ENCODE measurements at regions not wholly inside any gene's neighbourhood (a gene's known extent, or its start where the extent isn't known, plus 50 kb on each side); places are given as distances from the start of the nearest gene placed in this dataset.

GRCh38 chr5:3123763-3124157 is 372.3 kb upstream of the IRX2 start:
- TF ChIP-seq, protein P1, sequence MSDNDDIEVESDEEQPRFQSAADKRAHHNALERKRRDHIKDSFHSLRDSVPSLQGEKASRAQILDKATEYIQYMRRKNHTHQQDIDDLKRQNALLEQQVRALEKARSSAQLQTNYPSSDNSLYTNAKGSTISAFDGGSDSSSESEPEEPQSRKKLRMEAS (IDR thresholded peaks at IDR 0.05): no peak
- TF ChIP-seq SP1 (IDR thresholded peaks at IDR 0.05; ENCODE audit: low read depth) (no peak), CTCF (IDR thresholded peaks at IDR 0.05 in 2 of 3, conservative IDR thresholded peaks at IDR 0.05 in 1 of 3; ENCODE audit: borderline replicate concordance in 1 of 3, insufficient read depth in 1 of 3, low read depth in 2 of 3, low read length in 2 of 3) (no peak), SRF (IDR thresholded peaks at IDR 0.05; ENCODE audit: low read depth) (no peak), ATF3 (IDR thresholded peaks at IDR 0.05) (no peak), TCF7L2 (IDR thresholded peaks at IDR 0.05; ENCODE audit: borderline replicate concordance, extremely low read depth, insufficient read depth, insufficient read length) (no peak), ZFX (IDR thresholded peaks at IDR 0.05) (no peak), JUND (IDR thresholded peaks at IDR 0.05) (no peak), YY1 (IDR thresholded peaks at IDR 0.05; ENCODE audit: extremely low read depth, insufficient replicate concordance, low read depth, low read length) (no peak), EZH2phosphoT487 (IDR thresholded peaks at IDR 0.05; ENCODE audit: borderline replicate concordance) (no peak), POLR2A (IDR thresholded peaks at IDR 0.05; ENCODE audit: borderline replicate concordance, extremely low read depth, insufficient read depth, insufficient read length) (no peak), RAD21 (IDR thresholded peaks at IDR 0.05; ENCODE audit: low read depth) (no peak), POLR2AphosphoS5 (IDR thresholded peaks at IDR 0.05; ENCODE audit: low read depth, low read length) (no peak)
